Ectodermal cell (in vitro differentiated cells): ENCODE measurements at regions not wholly inside any gene's neighbourhood (a gene's known extent, or its start where the extent isn't known, plus 50 kb on each side); places are given as distances from the start of the nearest gene placed in this dataset.

Experiments used
- H3K27ac ChIP-seq: 2 replicates; pipeline ENCODE4 v1.7.0; 2013; ENCODE audit warnings: mild to moderate bottlenecking, low read depth, low read length; ENCODE audit not compliant: insufficient read depth, poor library complexity, severe bottlenecking
- H3K27me3 ChIP-seq: 2 replicates; pipeline ENCODE4 v1.7.0; 2013; ENCODE audit warnings: mild to moderate bottlenecking, low read length; ENCODE audit not compliant: insufficient read depth, control insufficient read depth, poor library complexity, severe bottlenecking
- H3K36me3 ChIP-seq: one replicate; pipeline ENCODE4 v1.7.0; 2013; ENCODE audit warnings: low read length; ENCODE audit not compliant: control insufficient read depth, insufficient read depth
- H3K4me1 ChIP-seq: one replicate; pipeline ENCODE4 v1.7.0; 2013; ENCODE audit warnings: low read length; ENCODE audit not compliant: control insufficient read depth, insufficient read depth
- H3K4me3 ChIP-seq: 2 replicates; pipeline ENCODE4 v1.7.0; 2013; ENCODE audit warnings: low read depth, low read length, control low read depth; ENCODE audit not compliant: insufficient read depth
- H3K9me3 ChIP-seq: 2 replicates; pipeline ENCODE4 v1.7.0; 2013; ENCODE audit warnings: mild to moderate bottlenecking, low read length, moderate library complexity; ENCODE audit not compliant: control insufficient read depth
- WGBS, 2 experiments: methylation state at CpG; one replicate each; pipeline ENCODE4 v1.1.7; 2013; ENCODE audit warnings: missing lambda C conversion rate in 2 of 2; 5-methylcytosine and 5-hydroxymethylcytosine counted together

- 95 to 96% methylated on average over 7 of the region's 7 CpGs for WGBS, 2 experiments
- H3K27me3 ChIP-seq = no peaks in the 10 kb centered on the region
- no peak overlapping the region for H3K27ac ChIP-seq
- no peaks in the 10 kb centered on the region for H3K9me3 ChIP-seq
- H3K36me3 ChIP-seq = no peaks in the 10 kb centered on the region
- H3K4me3 ChIP-seq = no peak overlapping the region
- no peaks in the 10 kb centered on the region for H3K4me1 ChIP-seq
Measured at GRCh38 chr12:128205758-128206157, 61.2 kb upstream of the TMEM132C start.
